ENCODE measurements at regions not wholly inside any gene's neighbourhood (a gene's known extent, or its start where the extent isn't known, plus 50 kb on each side); places are given as distances from the start of the nearest gene placed in this dataset.
"Not testable (repeated sequence)": the region's sequence is repeated elsewhere in the genome, so short reads cannot be mapped to it uniquely, and the experiment has no call there.

DNA sequence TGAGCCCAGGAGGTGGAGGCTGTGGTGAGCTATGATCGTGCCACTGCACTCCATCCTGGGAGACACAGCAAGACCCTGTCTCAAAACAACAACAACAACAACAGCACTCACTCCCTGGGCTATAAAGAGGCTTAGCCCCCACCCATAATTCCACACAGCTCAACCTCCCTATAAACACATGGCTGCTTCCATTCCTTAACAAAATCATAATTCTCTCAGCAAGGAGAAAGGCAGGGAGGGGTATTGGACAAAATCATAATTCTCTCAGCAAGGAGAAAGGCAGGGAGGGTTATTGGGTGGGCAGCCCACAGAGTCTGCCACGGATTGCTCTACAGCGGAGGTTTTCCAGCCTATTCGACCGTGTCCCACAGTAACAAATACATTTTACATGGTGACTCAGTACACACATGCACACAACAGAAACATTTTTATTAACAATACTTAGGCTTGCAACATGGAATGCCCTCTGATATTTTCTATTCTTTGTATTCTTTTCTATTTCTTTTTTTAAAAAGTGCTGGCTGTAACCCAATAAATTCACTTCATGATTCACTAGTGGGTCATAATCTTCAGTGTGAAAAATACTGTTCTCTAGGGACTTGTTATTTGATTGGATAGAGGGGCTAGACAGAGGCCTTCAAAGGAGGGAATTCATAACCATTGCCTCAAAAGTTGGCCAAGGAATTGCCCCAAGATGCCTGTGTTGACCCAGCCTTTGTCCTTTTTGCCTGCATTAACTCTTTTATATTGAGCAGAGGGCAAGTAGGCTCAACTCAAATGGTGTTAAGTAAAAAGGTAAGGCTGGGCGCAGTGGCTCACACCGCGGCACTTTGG lies 50.6 kb upstream of the ZMYND8 start:
- no peak for DNase-seq

DNA sequence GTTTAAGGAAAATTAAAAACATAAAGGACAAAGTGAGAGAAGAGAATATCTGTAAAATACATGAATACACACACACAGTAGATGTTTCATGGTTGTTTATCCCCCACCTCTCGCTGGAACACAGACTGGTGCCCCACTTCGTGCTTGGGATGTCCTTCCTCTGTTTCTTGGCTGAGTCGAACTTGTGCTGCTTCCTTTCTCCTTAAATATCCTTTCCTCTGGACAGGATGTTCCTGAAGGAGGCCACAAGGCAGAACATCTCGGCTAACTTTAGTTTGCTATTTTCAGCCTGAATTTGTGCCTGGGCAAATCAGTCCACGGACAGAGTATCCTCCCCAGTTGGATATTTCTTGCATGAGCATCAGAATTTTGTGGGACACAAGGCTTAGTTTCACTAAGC lies 54.7 kb upstream of the ZMYND8 start:
- DNase-seq, result no peak

GRCh38 chr20:47412083-47412482 lies 55.6 kb upstream of the ZMYND8 start:
- DNase-seq, result no peak

- DNase-seq, result no peak
These were observed 56.7 kb upstream of the ZMYND8 start for GRCh38 chr20:47413189-47413588.

GRCh38 chr20:47417245-47418068 lies 61.0 kb upstream of the ZMYND8 start:
- DNase-seq, result no peak

GRCh38 chr20:47418069-47418757 lies 61.7 kb upstream of the ZMYND8 start:
- DNase-seq, result no peak

- DNase-seq, result no peak
These were observed 63.5 kb upstream of the ZMYND8 start for GRCh38 chr20:47419953-47420514.

GRCh38 chr20:47421076-47421475 lies 64.6 kb upstream of the ZMYND8 start:
- no peak for DNase-seq

DNA sequence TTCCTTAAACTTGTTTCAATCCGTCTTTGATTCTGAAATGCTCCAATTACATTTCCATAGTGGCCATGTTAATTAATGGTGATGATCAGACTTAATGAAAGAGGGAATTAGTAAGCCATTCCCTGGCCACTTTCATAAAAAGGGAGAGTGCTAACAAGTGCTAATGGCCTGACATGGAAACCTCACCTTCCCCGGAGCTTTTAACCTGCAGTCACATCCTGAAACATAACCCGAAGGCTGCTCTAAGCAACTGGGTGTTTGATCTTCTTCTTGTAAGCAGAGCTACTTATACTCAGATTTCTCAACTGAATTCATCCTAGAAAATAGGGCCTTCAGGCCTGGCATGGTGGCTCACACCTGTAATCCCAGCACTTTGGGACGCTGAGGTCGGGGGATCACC lies 67.1 kb upstream of the ZMYND8 start:
- no peak for DNase-seq

DNA sequence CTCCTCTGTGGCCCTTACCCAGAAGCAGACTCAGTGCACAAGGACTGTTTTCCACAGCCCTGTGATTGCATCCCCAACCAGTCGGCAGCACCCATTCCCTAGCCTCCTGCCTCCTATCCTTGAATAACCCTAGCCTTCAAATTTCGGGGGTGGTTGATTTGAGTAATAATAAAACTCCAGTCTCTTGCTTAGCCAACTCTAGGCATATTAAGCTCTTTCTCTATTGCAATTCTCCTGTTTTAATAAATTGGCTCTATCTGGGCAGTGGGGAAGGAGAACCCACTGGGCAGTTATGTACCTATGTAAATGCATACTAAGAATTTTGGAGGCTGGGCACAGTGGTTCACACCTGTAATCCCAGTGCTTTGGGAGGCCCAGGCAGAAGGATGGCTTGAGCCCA lies 70.6 kb upstream of the ZMYND8 start:
- no peak for DNase-seq

DNA sequence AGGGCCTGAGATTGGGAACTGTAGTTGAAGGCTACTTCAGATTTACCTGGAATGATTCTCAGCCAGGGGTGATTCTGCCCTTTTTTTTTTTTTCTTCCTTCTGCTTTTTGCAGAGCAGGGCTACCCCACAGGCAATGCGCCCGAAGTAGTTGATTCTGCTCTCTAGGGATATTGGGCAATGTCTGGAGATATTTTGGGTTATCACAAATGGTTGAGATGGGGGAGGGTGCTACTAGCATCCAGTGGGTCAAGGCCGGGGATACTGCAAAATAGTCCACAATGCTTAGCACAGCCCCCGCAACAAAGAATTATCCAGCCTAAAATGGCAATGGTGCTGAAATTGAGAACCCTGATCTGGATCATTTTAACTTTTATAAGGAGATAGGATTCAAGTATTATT lies 71.2 kb upstream of the ZMYND8 start:
- no peak for DNase-seq

DNA sequence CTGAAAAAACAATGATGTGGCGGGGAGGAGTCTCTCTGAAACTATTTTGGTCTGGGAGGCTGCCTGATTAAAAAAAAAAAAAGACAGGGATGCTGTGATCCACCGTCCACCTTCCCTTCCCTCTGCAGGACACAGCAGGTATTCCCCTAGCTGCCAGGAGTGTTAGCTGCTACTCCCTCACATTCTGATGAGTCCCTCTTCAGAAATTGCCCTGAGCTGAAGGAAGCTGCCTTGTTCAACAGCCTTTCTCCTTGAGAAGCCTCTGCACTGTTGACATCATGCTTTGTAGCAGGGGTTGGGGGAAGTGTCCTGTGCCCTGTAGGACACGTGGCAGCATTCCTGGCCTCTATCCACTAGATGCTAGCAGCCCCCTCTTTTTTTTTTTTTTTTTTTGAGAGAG lies 71.7 kb upstream of the ZMYND8 start:
- DNase-seq, result no peak

DNA sequence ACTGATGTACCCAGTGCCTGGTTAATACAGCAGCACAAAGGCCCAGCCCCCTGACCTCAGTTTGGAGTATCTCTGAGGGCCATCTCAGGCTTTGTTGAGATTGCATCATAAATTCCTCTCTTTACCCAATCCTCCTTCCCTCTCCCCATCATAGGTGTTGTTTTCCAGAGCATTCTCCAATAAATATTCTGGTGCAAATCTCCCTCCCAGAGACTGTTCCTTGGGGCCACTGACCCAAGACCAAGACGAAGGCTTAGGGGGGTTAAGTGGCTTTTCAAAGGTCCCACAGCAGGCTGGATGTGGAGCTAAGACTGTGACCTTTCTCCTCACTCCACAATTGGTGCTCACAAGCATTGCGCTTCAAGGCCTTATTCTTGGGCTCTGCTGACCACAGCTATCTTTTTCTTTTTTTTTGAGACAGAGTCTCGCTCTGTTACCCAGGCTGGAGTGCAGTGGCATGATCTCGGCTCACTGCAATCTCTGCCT lies 72.4 kb upstream of the ZMYND8 start:
- no peak for DNase-seq

DNA sequence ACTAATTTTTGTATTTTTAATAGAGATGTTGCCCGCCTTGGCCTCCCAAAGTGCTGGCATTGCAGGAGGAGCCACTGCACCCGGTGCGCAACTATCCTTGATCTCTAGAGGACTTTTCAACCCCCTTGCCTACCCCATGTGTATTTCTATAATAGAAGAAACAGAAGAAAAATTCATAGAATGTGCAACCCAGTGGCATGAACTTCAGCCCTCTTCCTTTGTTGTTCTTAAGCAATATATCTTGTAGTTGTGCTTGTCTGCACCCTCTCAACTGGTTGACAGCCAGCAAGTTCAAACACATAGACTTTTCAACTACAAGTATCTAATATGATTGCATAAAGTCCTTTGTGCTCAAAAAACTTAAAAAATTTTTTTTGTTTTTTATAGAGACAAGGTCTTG lies 72.3 kb upstream of the NCOA3 start:
- DNase-seq, result no peak

DNA sequence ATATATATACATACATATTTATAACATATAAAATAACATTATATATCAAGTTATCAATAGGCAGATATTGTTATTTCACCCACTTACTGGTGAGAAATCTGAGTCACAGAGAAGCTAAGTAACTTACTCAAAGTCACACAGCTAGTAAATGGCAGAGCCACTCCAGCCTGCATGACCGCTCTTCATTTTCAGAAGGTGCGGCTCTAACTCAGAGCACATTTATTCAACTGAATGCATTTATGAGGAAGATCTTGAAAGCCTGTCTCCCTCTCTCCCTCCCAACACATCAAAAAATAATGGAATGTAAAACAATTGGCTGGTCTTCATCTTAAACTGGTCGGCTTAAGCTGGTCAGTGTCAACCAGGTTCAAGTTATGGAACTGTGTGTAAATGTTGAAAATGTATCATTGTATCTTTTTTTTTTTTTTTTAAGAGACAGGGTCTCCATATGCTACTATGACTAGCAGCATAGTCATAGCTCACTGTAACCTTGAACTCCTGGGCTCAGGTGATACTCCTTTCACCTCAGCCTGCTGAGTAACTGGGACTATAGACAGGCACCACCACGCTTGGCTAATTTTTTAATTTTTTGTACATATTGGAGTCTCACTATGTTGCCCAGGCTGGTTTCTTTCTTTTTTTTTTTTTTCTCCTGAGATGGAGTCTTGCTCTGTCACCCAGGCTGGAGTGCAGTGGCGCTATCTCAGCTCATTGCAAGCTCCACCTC lies 70.7 kb upstream of the NCOA3 start:
- DNase-seq, result no peak

DNA sequence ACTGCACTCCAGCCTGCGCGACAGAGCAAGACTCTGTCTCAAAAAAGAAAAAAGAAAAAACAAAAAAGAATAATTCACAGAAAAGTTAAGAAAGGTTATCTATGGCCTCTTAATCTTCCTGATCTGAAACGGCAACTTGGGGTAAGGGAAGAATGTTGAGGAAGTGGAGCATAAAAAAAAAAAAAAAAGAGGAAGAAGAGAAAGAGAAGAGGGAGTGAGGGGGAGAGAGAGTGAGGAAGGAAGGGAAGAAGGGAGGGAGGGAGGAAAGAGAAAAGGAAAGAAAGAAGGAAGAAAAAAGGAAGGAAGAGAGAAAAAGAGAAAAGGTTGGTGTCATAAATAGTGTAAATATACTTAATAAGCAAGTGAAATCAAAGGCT lies 68.9 kb upstream of the NCOA3 start:
- no peak for DNase-seq

DNA sequence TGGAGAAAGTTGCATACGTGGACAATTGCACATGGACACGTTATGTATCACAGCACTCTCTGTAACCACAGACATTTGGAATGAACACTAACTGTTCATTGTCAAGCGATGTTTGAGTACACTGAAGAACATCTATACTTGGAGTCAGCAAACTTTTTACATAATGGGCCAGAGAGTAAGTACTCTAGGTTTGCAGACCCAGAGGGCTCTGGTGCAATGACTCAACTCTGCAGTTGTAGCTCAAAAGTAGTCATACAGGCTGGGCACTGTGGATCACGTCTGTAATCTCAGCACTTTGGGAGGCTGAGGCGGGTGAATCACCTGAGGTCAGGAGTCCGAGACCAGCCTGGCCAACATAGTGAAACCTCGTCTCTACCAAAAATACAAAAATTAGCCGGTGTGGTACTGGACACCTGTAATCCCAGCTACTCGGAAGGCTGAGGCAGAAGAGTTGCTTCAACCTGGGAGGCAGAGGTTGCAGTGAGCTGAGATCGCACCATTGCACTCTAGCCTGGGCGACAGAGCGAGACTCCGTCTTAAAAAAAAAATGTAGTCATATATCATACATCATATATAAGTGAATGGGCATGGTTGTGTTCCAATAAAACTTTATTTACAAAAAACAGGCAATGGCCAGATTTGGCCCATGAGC lies 67.4 kb upstream of the NCOA3 start:
- DNase-seq, result not testable (repeated sequence)

- DNase-seq, result peak; percentile 23
These were observed 63.0 kb upstream of the NCOA3 start for GRCh38 chr20:47438464-47439381.

DNA sequence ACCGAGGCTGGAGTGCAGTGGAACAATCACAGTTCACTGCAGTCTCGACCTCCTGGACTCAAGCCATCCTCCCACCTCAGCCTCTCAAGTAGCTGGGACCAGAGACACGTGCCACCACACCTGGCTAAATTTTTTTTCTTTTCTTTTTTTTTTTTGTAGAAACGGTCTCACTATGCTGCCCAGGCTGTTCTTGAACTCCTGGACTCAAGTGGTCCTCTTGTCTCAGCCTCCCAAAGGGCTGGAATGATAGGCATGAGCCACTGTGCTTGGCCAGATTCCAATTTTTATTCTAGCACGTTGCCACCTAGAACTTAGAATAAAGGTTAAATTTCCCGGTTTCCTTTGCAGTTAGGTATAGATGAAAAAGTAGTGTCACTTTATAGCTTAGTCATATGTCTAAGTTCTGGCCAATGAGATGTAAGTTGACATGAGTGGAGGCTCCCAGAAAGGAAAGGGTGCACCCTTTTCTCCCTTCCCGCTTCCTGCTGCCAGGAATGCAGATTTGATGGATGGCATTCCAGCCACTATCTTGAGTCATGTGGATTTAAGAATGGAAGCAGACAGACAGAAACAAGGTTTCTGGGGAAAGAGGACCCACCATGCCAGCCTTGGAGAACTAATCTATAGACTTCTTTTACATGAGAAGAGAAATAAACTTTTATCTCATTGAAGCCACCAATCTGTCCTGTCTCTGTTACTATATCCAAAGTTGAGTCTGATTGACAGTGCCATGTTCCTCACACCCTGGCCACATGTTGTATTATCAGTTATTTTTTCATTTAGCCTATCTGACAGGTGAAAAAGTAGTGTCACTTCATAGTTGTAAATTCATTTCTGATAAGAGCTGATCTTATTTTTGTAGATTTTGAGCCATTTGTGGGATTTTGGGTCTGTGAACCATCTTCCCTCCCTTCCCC lies 60.6 kb upstream of the NCOA3 start:
- no peak for DNase-seq

- DNase-seq, result no peak
These were observed 59.9 kb upstream of the NCOA3 start for GRCh38 chr20:47441774-47442150.

Measured in eye (tissue), 1 donor.